ENCODE measurements at regions not wholly inside any gene's neighbourhood (a gene's known extent, or its start where the extent isn't known, plus 50 kb on each side); places are given as distances from the start of the nearest gene placed in this dataset.

DNA sequence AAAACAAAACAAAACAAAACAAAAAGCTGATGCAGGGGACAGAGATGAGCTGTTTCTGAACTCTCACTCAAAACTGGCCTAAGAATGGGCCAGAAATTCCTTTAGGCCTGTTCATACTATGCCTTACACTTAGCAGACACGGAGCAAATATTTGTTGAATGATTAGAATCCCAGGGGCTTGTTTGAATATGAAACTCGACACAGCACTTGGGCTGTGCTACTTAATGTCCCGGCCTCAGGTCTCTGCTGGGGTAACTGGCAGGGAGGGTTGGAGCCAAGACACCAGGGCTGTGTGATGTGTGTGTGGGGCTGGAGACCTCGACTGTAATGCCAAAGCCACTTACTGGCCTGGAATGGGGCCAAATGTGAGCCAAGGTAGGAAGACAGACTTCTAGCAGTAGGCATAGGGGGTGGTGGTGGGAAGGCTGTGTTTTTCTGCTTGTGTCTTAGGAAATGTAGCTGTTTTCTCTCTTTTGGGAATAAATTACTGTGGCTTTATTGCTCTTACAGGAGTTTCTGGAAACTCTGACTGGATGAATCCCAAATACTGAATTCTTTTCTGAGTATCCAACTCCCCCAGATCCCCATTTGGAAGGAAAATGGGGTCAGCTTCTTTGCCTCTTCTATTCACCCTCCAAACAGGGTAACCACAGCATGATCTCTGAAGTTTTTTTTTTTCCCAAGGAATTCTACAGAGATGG, 66.7 kb downstream of the EMX2 start:
- Mint-ChIP-seq H3K4me3 (no peak overlapping the region), H3K36me3 (ENCODE audit: low read depth) (no peaks in the 10 kb centered on the region; the same call in 2 of the 3 replicates), H3K9me3 (no peaks in the 10 kb centered on the region), H3K4me1 (peaks cover 9% of the 10 kb centered on the region), H3K27ac (no peak overlapping the region), H3K27me3 (ENCODE audit: insufficient read depth, low read depth, poor library complexity) (peaks cover 11% of the 10 kb centered on the region)
- H4K20me1 ChIP-seq (replicated peaks; ENCODE audit: insufficient read depth), result no peaks in the 10 kb centered on the region
- no peak overlapping the region for H3K4me2 ChIP-seq
- no peaks in the 10 kb centered on the region for H3K79me2 ChIP-seq (replicated peaks; ENCODE audit: insufficient read depth)
- no peak overlapping the region for H2AFZ ChIP-seq
- no peaks in the 10 kb centered on the region for H3F3A ChIP-seq (replicated peaks; ENCODE audit: low read depth)
- TF ChIP-seq ZNF114 (CRISPR knock-in tag; IDR thresholded peaks at IDR 0.05) (no peak), ZNF331 (CRISPR knock-in tag; IDR thresholded peaks at IDR 0.05; ENCODE audit: low read depth) (no peak), EZH2phosphoT487 (IDR thresholded peaks at IDR 0.05; ENCODE audit: unreplicated experiment) (no peak), JUNB (IDR thresholded peaks at IDR 0.05; ENCODE audit: unreplicated experiment) (no peak), NANOG (IDR thresholded peaks at IDR 0.05; ENCODE audit: borderline replicate concordance) (no peak), POLR2AphosphoS5 (IDR thresholded peaks at IDR 0.05; ENCODE audit: low read depth) (no peak), STAT1 (IDR thresholded peaks at IDR 0.05; ENCODE audit: unreplicated experiment) (no peak), CREB1 (CRISPR knock-in tag; IDR thresholded peaks at IDR 0.05; ENCODE audit: low read depth) (no peak), EZH2 (IDR thresholded peaks at IDR 0.05; ENCODE audit: low read depth, unreplicated experiment) (no peak)
- TF ChIP-seq, protein P1, sequence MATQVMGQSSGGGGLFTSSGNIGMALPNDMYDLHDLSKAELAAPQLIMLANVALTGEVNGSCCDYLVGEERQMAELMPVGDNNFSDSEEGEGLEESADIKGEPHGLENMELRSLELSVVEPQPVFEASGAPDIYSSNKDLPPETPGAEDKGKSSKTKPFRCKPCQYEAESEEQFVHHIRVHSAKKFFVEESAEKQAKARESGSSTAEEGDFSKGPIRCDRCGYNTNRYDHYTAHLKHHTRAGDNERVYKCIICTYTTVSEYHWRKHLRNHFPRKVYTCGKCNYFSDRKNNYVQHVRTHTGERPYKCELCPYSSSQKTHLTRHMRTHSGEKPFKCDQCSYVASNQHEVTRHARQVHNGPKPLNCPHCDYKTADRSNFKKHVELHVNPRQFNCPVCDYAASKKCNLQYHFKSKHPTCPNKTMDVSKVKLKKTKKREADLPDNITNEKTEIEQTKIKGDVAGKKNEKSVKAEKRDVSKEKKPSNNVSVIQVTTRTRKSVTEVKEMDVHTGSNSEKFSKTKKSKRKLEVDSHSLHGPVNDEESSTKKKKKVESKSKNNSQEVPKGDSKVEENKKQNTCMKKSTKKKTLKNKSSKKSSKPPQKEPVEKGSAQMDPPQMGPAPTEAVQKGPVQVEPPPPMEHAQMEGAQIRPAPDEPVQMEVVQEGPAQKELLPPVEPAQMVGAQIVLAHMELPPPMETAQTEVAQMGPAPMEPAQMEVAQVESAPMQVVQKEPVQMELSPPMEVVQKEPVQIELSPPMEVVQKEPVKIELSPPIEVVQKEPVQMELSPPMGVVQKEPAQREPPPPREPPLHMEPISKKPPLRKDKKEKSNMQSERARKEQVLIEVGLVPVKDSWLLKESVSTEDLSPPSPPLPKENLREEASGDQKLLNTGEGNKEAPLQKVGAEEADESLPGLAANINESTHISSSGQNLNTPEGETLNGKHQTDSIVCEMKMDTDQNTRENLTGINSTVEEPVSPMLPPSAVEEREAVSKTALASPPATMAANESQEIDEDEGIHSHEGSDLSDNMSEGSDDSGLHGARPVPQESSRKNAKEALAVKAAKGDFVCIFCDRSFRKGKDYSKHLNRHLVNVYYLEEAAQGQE (IDR thresholded peaks at IDR 0.05; ENCODE audit: unreplicated experiment), result no peak
- TF ChIP-seq, protein P2, sequence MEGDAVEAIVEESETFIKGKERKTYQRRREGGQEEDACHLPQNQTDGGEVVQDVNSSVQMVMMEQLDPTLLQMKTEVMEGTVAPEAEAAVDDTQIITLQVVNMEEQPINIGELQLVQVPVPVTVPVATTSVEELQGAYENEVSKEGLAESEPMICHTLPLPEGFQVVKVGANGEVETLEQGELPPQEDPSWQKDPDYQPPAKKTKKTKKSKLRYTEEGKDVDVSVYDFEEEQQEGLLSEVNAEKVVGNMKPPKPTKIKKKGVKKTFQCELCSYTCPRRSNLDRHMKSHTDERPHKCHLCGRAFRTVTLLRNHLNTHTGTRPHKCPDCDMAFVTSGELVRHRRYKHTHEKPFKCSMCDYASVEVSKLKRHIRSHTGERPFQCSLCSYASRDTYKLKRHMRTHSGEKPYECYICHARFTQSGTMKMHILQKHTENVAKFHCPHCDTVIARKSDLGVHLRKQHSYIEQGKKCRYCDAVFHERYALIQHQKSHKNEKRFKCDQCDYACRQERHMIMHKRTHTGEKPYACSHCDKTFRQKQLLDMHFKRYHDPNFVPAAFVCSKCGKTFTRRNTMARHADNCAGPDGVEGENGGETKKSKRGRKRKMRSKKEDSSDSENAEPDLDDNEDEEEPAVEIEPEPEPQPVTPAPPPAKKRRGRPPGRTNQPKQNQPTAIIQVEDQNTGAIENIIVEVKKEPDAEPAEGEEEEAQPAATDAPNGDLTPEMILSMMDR (conservative IDR thresholded peaks at IDR 0.05; ENCODE audit: low read depth in 2 of 2), result no peak
- TF ChIP-seq, protein P3, sequence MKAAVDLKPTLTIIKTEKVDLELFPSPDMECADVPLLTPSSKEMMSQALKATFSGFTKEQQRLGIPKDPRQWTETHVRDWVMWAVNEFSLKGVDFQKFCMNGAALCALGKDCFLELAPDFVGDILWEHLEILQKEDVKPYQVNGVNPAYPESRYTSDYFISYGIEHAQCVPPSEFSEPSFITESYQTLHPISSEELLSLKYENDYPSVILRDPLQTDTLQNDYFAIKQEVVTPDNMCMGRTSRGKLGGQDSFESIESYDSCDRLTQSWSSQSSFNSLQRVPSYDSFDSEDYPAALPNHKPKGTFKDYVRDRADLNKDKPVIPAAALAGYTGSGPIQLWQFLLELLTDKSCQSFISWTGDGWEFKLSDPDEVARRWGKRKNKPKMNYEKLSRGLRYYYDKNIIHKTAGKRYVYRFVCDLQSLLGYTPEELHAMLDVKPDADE (IDR thresholded peaks at IDR 0.05), result no peak
- TF ChIP-seq, protein P4, sequence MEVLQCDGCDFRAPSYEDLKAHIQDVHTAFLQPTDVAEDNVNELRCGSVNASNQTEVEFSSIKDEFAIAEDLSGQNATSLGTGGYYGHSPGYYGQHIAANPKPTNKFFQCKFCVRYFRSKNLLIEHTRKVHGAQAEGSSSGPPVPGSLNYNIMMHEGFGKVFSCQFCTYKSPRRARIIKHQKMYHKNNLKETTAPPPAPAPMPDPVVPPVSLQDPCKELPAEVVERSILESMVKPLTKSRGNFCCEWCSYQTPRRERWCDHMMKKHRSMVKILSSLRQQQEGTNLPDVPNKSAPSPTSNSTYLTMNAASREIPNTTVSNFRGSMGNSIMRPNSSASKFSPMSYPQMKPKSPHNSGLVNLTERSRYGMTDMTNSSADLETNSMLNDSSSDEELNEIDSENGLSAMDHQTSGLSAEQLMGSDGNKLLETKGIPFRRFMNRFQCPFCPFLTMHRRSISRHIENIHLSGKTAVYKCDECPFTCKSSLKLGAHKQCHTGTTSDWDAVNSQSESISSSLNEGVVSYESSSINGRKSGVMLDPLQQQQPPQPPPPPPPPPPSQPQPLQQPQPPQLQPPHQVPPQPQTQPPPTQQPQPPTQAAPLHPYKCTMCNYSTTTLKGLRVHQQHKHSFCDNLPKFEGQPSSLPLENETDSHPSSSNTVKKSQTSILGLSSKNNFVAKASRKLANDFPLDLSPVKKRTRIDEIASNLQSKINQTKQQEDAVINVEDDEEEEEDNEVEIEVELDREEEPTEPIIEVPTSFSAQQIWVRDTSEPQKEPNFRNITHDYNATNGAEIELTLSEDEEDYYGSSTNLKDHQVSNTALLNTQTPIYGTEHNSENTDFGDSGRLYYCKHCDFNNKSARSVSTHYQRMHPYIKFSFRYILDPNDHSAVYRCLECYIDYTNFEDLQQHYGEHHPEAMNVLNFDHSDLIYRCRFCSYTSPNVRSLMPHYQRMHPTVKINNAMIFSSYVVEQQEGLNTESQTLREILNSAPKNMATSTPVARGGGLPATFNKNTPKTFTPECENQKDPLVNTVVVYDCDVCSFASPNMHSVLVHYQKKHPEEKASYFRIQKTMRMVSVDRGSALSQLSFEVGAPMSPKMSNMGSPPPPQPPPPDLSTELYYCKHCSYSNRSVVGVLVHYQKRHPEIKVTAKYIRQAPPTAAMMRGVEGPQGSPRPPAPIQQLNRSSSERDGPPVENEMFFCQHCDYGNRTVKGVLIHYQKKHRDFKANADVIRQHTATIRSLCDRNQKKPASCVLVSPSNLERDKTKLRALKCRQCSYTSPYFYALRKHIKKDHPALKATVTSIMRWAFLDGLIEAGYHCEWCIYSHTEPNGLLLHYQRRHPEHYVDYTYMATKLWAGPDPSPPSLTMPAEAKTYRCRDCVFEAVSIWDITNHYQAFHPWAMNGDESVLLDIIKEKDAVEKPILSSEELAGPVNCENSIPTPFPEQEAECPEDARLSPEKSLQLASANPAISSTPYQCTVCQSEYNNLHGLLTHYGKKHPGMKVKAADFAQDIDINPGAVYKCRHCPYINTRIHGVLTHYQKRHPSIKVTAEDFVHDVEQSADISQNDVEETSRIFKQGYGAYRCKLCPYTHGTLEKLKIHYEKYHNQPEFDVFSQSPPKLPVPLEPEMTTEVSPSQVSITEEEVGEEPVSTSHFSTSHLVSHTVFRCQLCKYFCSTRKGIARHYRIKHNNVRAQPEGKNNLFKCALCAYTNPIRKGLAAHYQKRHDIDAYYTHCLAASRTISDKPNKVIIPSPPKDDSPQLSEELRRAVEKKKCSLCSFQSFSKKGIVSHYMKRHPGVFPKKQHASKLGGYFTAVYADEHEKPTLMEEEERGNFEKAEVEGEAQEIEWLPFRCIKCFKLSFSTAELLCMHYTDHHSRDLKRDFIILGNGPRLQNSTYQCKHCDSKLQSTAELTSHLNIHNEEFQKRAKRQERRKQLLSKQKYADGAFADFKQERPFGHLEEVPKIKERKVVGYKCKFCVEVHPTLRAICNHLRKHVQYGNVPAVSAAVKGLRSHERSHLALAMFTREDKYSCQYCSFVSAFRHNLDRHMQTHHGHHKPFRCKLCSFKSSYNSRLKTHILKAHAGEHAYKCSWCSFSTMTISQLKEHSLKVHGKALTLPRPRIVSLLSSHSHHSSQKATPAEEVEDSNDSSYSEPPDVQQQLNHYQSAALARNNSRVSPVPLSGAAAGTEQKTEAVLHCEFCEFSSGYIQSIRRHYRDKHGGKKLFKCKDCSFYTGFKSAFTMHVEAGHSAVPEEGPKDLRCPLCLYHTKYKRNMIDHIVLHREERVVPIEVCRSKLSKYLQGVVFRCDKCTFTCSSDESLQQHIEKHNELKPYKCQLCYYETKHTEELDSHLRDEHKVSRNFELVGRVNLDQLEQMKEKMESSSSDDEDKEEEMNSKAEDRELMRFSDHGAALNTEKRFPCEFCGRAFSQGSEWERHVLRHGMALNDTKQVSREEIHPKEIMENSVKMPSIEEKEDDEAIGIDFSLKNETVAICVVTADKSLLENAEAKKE (CRISPR knock-in tag; IDR thresholded peaks at IDR 0.05), result no peak
- ATAC-seq (no peak), DNase-seq (ENCODE audit: low spot score) (no peak)
- H3K4me1 ChIP-seq (ENCODE audit: insufficient read depth), result peaks cover 8% of the 10 kb centered on the region
- no peaks in the 10 kb centered on the region for H3K27me3 ChIP-seq (ENCODE audit: insufficient read depth)
- H3K4me3 ChIP-seq, result no peak overlapping the region
- H3K27ac ChIP-seq (ENCODE audit: low read depth), result no peak overlapping the region
- 0 out of 2 replicates have a peak, but pooled peaks cover 3% of the 10 kb centered on the region for H3K9me2 ChIP-seq (ENCODE audit: insufficient read depth)
- H3K36me3 ChIP-seq (ENCODE audit: insufficient read depth), result no peaks in the 10 kb centered on the region

Data from GM23338 (cell line).